ENCODE measurements at regions not wholly inside any gene's neighbourhood (a gene's known extent, or its start where the extent isn't known, plus 50 kb on each side); places are given as distances from the start of the nearest gene placed in this dataset.

GRCh38 chr6:109315341-109316110, 66.7 kb downstream of the CD164 start:
- TF ChIP-seq, protein P1, sequence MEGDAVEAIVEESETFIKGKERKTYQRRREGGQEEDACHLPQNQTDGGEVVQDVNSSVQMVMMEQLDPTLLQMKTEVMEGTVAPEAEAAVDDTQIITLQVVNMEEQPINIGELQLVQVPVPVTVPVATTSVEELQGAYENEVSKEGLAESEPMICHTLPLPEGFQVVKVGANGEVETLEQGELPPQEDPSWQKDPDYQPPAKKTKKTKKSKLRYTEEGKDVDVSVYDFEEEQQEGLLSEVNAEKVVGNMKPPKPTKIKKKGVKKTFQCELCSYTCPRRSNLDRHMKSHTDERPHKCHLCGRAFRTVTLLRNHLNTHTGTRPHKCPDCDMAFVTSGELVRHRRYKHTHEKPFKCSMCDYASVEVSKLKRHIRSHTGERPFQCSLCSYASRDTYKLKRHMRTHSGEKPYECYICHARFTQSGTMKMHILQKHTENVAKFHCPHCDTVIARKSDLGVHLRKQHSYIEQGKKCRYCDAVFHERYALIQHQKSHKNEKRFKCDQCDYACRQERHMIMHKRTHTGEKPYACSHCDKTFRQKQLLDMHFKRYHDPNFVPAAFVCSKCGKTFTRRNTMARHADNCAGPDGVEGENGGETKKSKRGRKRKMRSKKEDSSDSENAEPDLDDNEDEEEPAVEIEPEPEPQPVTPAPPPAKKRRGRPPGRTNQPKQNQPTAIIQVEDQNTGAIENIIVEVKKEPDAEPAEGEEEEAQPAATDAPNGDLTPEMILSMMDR (IDR thresholded peaks at IDR 0.05): no peak
- DNase-seq (no peak), FAIRE-seq (no peak), ATAC-seq (no peak)
- no peaks in the 10 kb centered on the region for H3K27me3 ChIP-seq
- WGBS, 2 donors: 81 to 85% methylated on average over 6 of the region's 6 CpGs
- no peak overlapping the region for H3K4me3 ChIP-seq
- H3K27ac ChIP-seq: no peak overlapping the region
- H3K4me1 ChIP-seq: no peaks in the 10 kb centered on the region
- H3K36me3 ChIP-seq: no peaks in the 10 kb centered on the region
- H3K9me3 ChIP-seq: no peaks in the 10 kb centered on the region
- intact Hi-C loops (cut with DNase I): no loop called here

DNA sequence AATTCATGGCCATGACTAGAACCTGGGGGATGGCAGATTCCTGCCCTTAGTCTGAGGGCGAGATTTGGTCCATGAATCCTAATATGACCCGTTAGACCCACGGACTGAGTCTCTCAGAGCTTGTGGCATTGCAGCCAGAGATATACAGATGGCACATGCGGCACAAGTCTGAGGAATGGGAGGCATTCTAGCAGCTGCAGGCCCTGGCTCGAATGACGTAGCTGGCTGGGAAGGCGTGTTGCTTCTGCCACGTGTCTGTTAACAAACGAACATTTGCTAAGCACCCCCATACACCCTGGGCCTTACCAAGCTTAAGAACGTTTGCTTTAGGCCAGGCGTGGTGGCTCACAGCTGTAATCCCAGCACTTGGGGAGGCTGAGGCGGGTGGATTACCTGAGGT, 68.0 kb downstream of the CD164 start:
- ATAC-seq (no peak), DNase-seq (no peak), FAIRE-seq (no peak)
- Histone ChIP-seq H3K4me1 (no peaks in the 10 kb centered on the region), H3K27me3 (no peaks in the 10 kb centered on the region), H3K4me3 (no peak overlapping the region), H3K9me3 (no peaks in the 10 kb centered on the region), H3K27ac (no peak overlapping the region), H3K36me3 (no peaks in the 10 kb centered on the region)
- 89% methylated on average over 12 of the region's 12 CpGs for WGBS, 2 donors
- intact Hi-C loops (cut with DNase I): no loop called here
- TF ChIP-seq, protein P1 (IDR thresholded peaks at IDR 0.05): no peak

GRCh38 chr6:109313139-109313538, 69.1 kb downstream of the CD164 start:
- TF ChIP-seq, protein P1 (IDR thresholded peaks at IDR 0.05): no peak
- WGBS, 2 donors: 91 to 93% methylated on average over 5 of the region's 5 CpGs
- Histone ChIP-seq H3K27ac (no peak overlapping the region), H3K27me3 (no peaks in the 10 kb centered on the region), H3K4me1 (peaks cover 0 to 6% (median 5%) of the 10 kb centered on the region in 3 donors), H3K36me3 (no peaks in the 10 kb centered on the region), H3K4me3 (no peak overlapping the region), H3K9me3 (no peaks in the 10 kb centered on the region)
- no peak for FAIRE-seq
- intact Hi-C loops (cut with DNase I): no loop called here
- DNase-seq: no peak
- no peak for ATAC-seq

DNA sequence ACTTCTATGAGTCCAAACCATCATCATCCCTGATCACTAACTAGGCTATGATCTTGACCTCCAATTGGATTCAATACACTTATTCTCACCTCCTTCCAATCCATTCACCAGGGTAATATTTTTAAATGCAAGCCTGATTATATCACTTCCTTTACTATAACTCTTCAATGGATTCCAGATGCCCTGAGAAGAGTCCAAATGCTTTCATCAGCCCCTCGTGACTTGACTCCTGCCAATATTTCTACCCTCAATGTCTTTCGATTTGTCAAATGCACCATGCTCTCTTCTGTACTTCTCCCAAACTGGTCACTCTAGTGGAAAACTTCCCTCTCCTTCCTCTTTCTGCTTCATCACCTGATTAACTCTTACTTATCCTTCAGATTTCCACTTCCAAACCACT, 70.8 kb downstream of the CD164 start:
- ATAC-seq (no peak), DNase-seq (no peak), FAIRE-seq (no peak)
- Histone ChIP-seq H3K4me1 (peaks cover 5 to 11% (median 10%) of the 10 kb centered on the region in 3 donors), H3K9me3 (no peaks in the 10 kb centered on the region), H3K27me3 (no peaks in the 10 kb centered on the region), H3K27ac (no peak overlapping the region), H3K36me3 (no peaks in the 10 kb centered on the region), H3K4me3 (no peak overlapping the region)
- WGBS, 2 donors: 88 to 91% methylated on average over 2 of the region's 2 CpGs
- intact Hi-C loops (cut with DNase I): no loop called here
- TF ChIP-seq, protein P1 (IDR thresholded peaks at IDR 0.05): no peak

GRCh38 chr6:109309917-109310316, 72.3 kb downstream of the CD164 start:
- DNase-seq (no peak), FAIRE-seq (no peak), ATAC-seq (no peak)
- no peaks in the 10 kb centered on the region for H3K36me3 ChIP-seq
- intact Hi-C loops (cut with DNase I): no loop called here
- H3K27ac ChIP-seq: no peak overlapping the region
- H3K4me3 ChIP-seq: no peak overlapping the region
- H3K4me1 ChIP-seq: peaks cover 5 to 11% (median 10%) of the 10 kb centered on the region in 3 donors
- TF ChIP-seq, protein P1 (IDR thresholded peaks at IDR 0.05): no peak
- WGBS, 2 donors: 94 to 99% methylated on average over 5 of the region's 5 CpGs
- H3K27me3 ChIP-seq: no peaks in the 10 kb centered on the region
- no peaks in the 10 kb centered on the region for H3K9me3 ChIP-seq
